ENCODE measurements at regions not wholly inside any gene's neighbourhood (a gene's known extent, or its start where the extent isn't known, plus 50 kb on each side); places are given as distances from the start of the nearest gene placed in this dataset.

DNA sequence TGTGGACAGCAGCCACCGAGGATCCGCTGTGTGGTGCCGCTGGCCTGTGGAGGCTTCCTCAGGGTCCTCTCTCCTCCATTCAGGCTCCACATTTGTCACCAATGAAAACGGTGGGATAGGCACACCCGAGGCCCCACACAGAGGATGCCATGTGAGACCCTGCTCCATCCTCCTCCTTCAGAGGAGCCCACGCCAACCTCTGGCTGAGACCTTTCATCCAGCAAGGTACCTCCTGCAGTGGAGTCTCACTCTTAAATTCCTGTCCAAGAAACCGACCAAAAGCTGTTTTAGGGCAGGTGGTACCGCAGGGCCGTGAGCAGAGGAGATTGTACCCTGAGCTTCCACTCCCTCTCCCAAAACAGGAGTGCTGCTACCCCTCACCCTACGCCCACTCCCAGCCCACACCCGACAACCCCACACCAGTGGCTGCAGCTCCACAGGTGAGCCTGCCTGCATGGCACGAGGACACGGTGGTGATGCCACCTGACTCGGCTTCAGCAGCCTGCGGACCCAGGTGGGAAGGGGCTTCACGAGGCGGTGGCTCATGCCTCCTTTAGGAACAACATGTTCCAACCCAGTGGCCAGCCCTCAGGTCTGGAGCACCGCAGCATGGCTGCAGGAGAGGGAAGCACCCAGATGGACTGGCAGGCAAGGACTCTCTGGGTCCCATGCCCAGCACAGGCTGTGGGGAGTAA is 237.6 kb upstream of the AFDN start:
- TF ChIP-seq POLR2A (IDR thresholded peaks at IDR 0.05) (no peak), POLR2AphosphoS5 (IDR thresholded peaks at IDR 0.05) (no peak), EP300 (IDR thresholded peaks at IDR 0.05; ENCODE audit: low read depth) (no peak)
- TF ChIP-seq, protein P1, sequence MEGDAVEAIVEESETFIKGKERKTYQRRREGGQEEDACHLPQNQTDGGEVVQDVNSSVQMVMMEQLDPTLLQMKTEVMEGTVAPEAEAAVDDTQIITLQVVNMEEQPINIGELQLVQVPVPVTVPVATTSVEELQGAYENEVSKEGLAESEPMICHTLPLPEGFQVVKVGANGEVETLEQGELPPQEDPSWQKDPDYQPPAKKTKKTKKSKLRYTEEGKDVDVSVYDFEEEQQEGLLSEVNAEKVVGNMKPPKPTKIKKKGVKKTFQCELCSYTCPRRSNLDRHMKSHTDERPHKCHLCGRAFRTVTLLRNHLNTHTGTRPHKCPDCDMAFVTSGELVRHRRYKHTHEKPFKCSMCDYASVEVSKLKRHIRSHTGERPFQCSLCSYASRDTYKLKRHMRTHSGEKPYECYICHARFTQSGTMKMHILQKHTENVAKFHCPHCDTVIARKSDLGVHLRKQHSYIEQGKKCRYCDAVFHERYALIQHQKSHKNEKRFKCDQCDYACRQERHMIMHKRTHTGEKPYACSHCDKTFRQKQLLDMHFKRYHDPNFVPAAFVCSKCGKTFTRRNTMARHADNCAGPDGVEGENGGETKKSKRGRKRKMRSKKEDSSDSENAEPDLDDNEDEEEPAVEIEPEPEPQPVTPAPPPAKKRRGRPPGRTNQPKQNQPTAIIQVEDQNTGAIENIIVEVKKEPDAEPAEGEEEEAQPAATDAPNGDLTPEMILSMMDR (IDR thresholded peaks at IDR 0.05) = no peak
